GM19035 (cell line): ENCODE measurements at regions not wholly inside any gene's neighbourhood (a gene's known extent, or its start where the extent isn't known, plus 50 kb on each side); places are given as distances from the start of the nearest gene placed in this dataset.
"Not testable (repeated sequence)": the region's sequence is repeated elsewhere in the genome, so short reads cannot be mapped to it uniquely, and the experiment has no call there.

ENCODE experiments used
- ATAC-seq: cut with Tn5 transposase; IDR thresholded peaks from one replicate; pipeline ENCODE4 v1.9.1; 2021; ENCODE audit not compliant: unreplicated experiment

DNA sequence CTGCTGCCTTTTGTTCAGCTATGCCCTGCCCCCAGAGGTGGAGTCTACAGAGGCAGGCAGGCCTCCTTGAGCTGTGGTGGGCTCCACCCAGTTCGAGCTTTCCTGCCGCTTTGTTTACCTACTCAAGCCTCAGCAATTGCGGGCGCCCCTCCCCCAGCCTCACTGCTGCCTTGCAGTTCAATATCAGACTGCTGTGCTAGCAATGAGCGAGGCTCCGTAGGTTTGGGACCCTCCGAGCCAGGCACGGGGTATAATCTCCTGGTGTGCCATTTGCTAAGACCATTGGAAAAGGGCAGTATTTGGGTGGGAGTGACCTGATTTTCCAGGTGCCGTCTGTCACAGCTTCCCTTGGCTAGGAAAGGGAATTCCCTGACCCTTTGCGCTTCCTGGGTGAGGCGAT, 51.9 kb downstream of the DIPK2A start:
- not testable (repeated sequence) for ATAC-seq

DNA sequence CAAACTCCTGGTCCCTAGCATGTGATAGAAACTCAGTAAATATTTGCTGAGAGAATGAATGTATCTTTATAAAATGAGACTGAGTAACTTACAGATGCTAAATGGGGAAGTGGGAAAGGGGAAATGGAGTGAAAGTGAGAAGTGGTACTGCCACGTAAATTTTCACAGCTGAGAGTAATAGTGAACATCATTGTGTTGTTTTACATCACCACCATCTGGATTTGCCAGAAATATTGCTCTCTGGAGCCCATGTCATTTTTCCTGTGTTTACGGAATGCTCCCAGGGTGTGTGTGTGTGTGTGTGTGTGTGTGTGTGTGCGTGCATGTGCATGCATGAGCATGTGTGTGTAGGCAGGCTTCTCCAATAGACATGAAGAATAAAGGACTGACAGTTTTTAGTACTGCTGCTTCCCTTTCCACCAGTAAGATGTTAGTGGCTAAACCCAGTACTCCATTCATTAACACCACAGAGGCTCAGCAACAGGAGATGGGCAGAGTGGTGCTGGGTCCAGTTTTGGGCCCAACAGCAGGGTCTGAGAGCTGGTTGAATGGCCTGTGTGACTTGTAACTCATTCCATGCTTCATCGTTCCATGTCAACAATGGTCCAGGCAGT, 57.3 kb downstream of the DIPK2A start:
- ATAC-seq: peak; percentile 84

DNA sequence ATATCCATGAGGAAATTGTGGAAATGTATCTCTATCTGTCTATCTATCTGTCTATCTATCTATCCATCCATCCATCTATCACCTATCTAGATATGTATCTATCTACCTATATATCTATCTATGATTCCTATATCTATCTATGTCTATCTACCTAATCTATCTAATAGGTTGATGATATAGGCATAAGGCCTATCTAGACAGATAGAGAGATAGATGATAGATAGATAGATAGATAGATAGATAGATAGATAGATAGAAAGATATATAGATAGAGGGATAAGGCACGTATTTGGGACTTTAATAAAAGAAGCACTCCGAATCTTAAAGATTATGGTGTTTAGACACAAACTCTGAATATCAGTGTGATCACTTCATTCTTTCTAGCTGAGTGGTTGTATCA, 58.1 kb downstream of the DIPK2A start:
- no peak for ATAC-seq

DNA sequence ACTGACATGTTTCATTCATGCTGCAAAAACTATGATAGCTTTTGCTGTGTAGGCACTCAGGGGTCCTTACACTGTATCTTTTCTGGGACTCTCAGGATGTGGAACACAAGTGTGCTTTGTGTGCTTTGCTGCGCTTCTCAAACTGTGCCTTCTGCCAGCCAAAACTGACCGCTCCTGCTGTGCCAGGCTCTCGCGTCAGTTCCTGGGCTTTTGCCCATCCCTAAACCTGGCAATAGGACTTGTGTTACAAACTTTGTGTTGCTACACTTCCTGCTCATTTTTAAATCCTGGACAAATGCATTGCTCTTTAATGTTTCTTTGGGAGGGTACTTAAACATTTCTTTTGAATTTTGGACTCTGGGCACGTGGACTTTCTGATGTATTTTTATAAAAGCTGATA, 60.3 kb downstream of the DIPK2A start:
- no peak for ATAC-seq

DNA sequence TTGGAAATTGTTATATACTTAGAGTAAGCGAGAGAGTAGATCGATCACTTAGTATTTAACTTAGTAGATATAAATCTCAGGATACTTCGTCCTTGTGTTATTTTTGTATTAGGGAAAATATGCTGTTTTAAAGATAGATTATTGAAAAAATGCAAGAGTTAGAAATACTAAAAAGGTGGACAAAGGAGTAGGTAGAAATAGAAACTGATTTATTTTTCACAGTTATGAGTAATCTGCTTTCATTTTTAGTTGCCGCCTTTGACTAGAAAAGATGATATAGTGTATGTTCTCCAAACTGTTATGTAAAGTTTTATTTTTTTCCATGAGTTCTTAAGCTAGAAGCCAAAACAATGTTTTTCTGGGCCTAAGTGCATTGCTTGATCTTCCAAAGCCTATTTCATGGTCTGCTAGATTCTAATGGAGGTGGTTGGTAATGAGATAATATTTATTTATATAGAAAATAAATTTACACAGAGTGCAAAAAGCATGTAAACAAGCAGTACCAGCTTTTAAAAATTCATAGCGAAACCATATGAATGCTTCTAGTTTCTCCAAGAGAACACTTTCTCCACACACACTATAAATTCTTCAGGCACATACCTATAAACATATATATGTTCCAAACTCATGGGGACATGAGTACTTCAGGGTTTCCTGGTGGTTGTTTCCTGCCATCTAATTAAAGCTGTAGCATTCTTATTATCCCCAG, 61.1 kb downstream of the DIPK2A start:
- peak; percentile 83 for ATAC-seq

DNA sequence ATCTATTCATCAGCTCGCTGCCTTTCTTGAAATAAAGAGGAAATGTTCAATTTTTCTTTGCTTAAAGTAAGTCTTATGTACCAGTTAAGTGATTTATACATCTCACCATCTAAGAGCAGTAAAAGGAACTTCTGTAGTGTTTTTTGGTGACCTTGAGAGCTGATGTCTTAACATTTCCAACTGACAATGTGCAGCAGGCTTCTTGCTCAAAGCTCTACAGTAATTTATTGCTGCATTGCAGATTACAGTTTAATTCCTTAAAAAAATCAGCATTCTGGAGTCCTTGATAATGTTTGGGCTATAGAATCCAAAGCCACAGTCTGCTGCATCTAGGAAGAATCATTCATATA, 61.6 kb downstream of the DIPK2A start:
- no peak for ATAC-seq

DNA sequence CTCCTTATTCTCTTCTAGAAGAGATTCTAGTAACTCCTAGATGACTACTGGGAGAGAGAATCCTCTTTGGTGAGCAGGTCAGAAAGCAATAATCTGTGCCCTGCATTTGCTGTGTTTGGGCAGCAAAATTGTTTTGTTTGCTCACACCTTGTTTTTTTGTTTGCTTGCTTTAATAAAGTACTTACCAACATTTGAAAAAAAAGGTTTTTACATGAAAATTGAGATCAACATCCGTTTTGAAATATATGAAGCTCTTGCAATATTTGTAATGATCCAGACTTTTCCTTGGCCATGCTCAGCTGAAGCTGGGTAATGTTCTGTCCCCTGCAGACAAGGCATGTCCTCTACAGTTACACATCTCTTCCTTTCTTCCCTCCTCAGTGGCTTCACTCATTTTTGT, 62.2 kb downstream of the DIPK2A start:
- ATAC-seq: no peak

DNA sequence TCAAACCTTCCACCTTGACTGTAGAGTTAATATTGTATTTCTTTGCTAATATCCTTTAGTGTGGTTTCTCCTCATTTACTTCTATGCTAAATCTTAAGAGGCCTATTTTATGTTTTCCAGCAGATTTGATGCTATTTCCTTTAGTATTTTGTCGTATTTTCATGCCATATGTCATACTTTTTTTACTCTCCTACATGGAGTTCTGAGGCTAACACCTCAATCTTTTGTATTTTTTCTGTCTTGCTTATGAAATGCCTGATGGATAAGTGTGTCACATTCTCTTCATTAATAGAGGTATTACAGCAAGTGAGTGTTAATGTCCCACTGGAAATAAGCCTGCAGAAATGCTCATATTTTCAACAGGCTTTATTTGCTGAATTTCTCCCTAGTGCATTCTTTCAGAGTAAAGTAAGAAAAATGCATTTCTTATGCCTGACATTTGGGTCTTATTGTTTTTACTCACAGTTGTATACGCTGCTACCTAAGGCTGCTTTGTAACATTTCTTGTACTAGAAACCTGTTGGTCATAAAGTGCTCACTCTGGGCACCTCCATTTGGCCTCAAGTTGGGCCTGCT, 63.2 kb downstream of the DIPK2A start:
- ATAC-seq: no peak

DNA sequence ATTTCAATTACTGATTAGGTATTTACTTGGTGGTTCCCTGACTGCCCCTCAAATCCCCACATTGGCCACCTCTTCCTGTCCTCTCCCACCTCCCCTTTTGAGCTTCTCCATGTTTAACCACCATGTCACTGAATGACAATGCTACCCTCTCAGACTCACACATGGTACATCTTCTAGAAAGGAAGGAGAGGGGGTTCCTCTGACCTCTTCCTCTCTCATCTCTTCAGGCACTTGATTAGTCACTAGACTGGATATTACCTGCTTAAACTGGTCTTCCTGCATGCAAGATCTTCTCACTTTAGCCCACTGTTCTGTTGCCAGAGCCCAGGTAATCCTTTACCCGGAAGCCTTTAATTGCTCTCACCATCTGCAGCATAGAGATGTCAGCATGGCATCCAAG, 64.9 kb downstream of the DIPK2A start:
- no peak for ATAC-seq

DNA sequence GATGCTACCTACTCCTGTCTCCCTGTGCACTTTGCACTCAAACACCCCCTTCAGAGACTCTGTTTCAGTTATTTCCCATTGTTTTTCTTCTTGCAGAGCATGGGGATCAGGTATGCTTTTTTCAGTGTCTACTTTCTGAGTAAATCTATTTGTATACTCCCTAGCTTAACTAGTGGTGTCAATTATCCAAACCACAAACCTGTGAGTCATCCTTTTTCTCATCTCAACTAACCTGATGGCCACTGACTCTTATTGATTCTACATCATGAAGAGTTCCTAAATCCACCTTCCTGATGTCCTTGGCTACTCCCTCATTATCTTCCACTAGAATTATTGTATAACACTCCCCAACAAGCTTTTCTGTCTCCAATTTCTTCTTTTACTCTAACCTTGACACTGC, 68.0 kb downstream of the DIPK2A start:
- no peak for ATAC-seq

DNA sequence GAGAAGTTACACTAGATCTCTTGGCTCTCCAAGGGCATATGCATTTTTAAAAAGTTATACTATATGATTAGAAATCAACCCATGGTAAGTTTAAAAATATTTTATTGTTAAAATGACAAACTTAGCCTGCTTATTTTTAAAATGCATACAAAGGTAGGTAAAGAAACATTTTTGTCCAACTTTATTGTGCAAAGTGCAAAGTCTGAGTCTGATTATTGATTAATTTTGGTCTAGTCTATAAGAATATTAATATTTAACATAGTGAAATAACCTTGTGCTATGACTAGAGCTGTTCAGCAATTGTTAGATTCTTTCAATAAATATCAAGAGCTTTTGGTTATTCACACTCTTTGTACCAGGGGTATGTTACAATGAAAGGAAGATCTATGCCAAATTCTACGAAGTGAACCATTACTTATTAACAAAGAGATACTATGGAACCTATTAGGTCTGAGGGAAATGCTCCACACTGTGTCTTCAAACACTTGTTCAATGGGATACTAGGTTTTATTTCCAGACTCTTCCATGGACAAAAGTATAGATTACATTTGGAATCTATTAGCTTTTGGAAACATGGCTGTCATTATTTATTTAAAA, 70.4 kb downstream of the DIPK2A start:
- no peak for ATAC-seq

DNA sequence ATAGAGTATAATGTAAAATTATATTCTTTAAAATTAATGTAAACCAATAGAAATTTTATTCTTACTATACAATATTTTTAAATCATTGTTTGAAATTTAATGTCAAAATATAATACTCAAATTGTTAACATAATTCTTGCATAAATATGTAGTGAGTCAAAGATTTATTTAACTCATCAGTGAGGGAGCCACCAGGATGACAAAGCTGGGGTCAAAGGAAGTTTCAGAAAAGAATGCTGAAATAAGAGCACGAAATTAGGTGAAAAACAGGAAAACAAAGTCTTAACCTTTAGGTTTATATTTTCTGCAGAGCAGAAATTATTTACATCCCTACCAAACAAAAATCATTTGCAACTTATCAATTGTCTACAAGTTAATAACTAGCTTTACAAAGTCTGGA, 74.1 kb downstream of the DIPK2A start:
- no peak for ATAC-seq

DNA sequence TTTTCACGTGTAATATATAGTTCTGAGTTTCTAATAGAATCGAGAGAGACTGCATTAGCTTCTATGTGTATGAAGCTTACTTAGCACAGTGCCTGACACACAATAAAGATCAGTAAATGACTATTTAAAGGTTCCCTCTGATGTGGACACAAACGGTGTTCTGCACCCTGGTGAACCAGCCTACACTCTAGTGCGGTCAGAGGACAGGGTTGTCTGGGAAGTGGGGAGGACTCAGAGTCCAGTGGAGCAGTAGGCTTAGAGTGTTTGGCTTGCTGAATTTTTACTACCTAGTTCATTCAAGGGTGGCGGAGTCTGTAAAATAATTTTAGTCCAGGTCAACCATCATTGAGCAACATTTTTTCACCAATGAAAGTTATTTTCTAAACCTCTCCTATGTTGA, 77.8 kb downstream of the DIPK2A start:
- ATAC-seq: no peak

DNA sequence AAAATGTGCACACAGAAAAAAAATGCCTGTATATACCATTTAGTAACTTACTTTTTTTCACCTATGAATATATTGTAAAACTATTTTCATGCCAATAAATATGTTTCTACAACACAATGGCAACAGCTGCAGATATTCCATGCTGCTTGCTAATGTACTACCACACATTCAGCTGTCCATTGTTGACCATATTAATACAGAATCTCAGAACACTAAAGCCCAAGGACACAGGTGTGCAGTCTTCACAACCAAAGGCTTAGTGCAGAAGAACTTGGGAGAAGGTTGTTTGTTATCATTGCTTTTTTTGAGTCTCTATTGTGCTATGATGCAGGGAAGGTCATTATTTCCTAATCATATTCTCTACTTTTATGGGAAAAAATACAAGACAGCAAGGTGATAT, 79.6 kb downstream of the DIPK2A start:
- ATAC-seq: no peak

DNA sequence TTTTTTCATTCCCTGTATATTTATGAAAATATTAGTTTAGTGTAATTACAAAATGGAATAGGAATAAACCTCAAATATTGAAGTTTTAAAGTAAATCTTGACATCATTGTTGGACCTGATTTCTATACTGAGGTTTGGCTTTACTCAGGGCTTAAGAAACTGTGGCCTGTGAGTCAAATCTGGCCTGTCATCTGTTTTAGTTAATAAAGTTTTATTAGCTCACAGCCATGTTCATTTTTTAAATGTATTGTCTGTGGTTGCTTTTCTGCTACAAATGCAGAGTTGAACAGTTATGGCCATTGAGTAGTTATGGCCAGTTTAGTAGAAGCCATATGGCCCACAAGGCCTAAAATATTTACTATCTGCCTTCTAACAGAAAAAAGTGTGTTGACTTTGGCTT, 80.7 kb downstream of the DIPK2A start:
- ATAC-seq: no peak

DNA sequence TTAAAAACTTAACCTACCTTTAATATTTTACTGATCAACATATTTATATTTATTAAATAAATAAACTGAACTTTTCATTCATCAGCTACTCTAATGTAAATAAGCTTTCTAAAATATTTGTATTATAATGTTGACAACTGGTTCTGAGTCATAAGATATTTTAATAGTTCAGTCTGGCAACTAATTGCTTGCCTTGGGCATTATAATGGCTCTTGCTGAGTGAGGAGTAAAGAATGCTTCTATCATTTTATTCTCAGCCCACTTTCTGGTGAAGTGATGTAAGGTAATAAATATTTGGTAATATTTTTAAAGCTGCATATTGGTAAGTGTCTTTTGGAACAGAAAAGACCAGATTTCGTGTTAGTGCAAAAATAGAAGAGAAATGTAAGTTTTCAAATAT, 81.5 kb downstream of the DIPK2A start:
- ATAC-seq: no peak

DNA sequence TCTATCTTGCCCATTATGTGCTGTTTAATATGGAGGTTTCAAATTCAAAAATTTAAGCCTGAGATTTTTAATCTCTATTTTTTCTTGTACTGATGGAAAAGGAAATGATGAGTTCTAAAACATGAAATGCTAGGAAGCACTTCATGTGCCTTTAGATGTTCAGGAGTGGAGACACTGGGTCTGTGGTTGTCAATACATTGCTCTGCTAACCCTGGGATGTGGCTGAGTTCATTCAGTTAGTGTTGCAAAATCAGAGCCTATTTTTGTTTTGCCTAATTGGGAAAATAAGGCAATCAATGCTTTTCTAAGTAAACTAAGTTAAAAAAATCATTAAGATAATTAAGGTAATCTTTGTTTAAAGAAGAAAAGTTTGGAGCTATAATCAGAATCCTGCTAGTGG, 83.1 kb downstream of the DIPK2A start:
- no peak for ATAC-seq

DNA sequence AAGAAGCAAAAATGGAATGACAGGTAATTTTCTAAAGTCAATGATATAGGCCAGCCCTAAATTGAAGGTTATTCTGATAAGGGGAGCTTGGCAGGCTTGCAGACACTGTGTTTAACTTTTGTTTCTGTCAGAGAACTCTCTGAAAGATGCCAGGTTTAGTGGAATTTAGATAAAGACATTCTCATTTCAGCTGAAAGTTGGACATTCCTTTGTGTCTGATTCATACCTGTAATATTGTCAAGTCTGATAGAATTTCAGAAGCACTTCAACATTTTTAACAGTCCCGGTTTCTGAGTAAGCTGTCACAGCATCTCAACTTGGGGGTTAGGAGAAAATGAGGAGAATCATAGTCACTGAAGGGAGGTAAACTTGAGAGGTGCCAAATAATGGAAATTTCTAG, 84.0 kb downstream of the DIPK2A start:
- no peak for ATAC-seq

DNA sequence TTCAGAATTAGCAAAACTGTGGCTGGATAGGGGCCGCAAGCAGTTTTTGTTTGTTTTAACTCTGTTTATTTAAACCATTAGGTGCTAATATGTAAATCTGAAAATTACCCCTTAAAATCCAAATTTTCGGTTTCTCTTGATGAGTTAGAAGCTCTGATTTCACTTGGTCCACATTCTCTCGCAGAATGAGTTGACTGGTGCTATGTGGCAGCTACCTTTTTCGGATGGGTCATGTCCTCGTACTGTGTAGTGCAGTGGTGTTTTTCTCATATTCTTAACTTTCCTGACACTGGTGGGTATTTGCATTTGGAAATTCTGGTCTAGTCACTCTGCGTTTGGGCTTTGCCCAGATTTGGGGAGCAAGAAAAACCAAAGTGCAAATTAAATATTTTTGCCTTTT, 87.1 kb downstream of the DIPK2A start:
- ATAC-seq: peak; percentile 53

DNA sequence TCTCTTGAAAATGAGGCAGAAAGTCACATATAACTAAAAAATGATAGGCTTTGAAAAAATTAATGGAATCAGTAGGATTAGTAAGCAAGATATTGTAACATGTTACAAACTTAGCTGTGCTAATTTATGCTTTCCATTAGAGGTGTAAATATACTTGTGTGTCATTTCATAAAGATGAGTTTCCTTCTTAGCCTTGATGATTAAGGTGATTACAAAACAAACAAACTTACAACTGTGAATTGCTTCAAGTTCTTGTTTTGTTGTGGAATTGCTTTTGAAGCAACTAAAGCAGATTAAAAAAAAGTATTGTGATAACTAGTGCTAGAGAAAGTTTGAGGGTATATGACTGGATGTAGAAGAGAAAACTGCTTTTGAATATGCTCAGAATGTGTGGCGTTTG, 87.9 kb downstream of the DIPK2A start:
- ATAC-seq: no peak

DNA sequence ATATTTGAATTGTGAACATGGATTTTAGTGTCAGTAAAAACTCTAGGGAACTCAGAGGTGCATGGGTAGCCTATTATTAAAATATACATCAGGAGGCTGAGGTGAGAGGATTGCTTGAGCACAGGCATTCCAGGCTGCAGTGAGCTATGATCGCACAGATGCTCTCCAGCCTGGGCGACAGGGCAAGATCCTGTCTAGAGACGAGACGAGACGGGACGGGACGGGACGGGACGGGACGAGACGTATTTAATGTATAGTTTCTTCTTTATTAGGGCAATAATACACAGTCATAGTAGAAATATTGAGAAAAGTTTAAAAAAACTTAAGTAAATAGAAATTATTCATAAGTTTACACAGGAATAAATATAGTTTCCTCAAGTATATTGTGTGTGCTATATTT, 89.3 kb downstream of the DIPK2A start:
- no peak for ATAC-seq

DNA sequence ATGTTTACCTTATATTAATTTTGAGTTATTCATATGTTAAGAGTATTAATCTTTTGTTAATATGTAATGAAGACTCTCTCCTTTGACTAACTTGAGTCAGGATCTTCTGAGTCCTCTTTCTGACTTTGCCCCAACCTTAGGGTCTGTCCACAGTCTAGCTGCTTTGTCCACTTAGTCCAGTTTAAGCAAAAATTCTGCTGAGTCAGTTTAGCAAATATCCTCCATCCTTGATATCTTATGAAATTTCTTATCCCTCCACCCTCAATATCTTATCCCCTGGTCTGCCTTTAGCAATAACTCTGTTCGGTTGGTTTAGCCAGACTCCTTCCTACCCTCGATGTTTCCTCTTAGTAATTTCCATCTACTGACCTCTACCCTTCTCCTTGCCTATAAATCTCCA, 91.7 kb downstream of the DIPK2A start:
- no peak for ATAC-seq
